Frontal cortex (tissue), 3 donors: ENCODE measurements at regions not wholly inside any gene's neighbourhood (a gene's known extent, or its start where the extent isn't known, plus 50 kb on each side); places are given as distances from the start of the nearest gene placed in this dataset.
A peak's percentile ranks its signal among the peaks of the same experiment; 100 is the strongest.

Source experiments
- DNase-seq, 2 donors: peaks; one replicate each; pipeline ENCODE4 v3.0.0; 2012; ENCODE audit warnings: low spot score in 2 of 2
- FAIRE-seq: peaks from 2 replicates; lab custom pipeline; 2012; peaks lifted over from hg19 to GRCh38; lab: Jason Lieb, UNC
- donor health status: control.
- donor health status: control.
- donor health status: control.

DNA sequence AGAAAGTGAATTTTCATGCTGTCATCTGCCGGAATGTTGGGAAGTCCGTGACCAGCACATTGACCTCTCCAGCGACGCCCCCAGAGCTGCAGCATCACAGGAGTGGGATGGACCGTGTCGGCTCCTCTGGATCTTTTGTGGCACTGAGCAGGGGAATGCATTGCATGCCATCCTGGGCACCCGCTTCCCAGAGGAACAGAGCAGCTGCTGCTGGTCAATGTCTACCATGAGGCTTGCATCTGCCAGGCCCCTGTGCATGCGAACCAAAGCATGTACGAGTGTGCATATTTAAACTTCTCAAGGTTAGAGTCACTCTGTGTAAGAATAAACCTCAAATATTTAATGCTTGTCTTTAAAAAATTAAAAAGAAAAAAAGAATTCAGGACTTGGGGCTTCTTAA is 414.8 kb downstream of the GADD45G start:
- FAIRE-seq (no peak), DNase-seq (no peak)

DNA sequence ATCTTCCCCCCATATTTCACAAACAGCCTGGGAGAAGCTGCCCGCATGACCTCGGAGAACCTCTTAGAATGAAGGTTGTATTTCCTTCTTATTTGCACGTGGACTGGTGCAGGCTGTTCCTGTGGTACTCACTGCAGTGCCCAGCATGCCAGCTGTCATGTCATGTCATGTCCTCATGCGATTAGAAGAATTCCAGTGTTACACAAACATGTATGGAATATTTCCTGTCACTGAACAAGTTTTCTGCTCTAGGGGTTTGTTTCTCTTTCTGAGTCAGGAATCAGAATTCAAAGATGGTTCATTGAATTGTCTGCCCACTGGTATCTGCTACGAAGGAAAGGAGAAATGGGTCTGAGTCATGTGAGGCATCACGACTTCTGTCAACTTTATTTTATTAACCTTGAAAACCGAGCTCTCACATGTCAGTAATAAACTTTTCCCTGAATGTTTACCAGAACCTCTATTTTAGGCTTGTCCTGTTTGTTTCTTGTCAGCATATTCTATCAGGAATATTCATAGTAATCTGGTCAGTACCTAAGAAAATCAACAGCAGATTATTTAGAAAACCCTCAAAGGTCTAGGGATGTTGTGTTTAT is 415.6 kb downstream of the GADD45G start:
- DNase-seq (no peak), FAIRE-seq (no peak)

DNA sequence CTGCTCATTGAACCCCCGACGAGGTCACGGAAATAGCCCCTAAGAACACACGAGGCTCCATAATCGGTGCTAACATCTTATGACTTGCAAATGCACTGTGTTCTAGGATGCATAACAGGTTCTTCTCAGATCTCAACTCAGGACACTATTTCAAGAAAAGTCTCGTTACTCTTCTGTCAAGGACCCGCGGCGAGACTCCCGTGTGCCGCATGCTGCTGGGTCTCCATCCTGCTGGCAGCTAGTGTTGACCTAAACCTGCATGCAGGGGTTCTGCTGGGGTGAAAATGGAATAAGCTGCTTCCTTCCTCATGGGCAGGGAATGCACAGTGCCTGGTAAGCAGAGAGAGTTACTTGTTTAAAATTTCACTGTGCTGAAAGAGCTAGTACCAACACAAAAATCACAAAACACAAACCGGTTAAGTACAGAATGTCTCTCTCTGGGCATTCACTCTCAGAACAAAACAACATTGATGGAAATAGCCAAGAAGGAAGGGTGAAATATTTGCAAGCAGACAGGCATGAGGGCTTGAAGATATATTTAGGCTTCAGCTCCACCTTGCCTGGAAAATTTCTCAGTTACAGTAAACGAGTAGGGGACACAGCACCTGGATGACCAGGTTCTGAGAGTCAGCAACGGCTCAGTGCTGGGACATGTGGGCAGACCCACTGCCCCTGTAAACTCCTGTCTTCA is 416.5 kb downstream of the GADD45G start:
- no peak for FAIRE-seq

DNA sequence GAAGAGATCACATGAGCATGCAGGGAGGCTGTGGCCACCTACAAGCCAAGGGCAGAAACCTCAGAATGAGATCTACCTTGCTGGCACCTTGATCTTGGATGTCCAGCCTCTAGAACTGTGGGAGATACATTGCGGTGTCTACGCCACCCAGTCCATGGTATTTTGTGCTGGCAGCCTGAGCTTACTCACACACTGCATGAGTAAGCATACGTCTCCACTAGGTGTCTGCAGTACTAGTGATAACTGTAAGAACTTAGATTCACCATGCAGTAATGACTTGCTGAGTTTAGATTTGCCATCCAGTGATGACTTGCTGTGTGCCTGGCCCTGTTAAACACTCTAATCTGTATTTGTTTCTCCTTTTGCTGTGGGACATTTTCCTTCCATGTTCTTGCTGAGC is 417.7 kb downstream of the GADD45G start:
- no peak for FAIRE-seq
- no peak for DNase-seq

More for the DNA sequence above, 416.5 kb downstream of the GADD45G start:
- DNase-seq = no peak

DNA sequence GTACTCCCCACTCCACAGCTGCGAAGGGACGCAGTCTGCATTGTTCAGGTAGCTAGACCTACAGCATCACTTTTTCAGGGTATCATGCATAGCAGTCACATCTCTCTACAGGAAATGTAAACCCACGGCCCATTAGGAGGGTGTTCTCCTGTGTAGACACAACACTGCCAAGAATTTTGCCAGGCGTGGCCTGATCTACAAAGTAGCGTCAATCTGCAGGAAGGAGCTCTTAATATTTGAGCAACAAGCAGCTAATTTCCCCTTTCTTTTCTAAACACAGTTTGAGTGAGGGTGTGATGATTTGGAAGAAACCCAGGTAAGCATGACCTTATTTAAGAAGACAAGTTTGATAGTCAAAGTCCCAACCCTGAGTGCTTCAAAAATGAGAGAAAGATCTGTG is 419.0 kb downstream of the GADD45G start:
- no peak for DNase-seq
- no peak for FAIRE-seq

DNA sequence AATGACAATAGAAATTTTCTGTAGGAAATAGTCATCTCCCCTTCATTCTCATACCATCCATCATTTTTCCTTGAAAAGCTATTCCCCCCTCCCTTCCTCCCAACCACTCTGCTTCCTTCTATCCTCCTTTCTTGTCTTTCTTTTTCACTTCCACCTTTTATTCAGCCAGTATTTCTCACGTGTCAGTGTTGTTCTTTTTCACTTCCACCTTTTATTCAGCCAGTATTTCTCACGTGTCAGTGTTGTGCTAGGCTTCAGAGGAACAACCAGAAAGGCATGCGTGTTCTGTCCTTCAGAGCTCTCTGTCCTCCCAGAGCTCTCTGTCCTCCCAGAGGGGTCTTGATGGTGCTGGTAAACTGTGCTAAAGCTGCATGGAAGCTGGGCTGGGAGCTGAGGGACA is 419.6 kb downstream of the GADD45G start:
- FAIRE-seq = no peak
- no peak for DNase-seq

DNA sequence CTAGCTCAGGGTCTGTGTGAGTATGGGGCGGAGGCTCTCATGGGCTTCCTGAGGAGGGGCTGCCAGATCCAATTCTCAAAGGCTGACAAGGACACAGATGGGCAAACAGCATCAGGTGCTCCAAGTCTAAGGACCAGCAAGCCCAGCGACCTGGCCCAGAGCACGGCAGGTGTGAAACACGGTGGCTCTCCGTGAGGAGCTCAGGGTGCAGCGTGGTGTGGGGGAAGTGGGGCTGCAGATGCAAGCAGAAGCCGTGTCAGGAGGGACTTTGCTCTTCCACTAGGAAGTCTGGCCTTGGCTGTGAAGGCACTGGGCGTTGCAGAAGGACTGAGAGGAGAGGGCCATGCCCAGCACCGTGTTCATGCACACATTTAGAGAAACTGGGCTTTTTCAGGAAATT is 420.0 kb downstream of the GADD45G start:
- no peak for DNase-seq
- no peak for FAIRE-seq

DNA sequence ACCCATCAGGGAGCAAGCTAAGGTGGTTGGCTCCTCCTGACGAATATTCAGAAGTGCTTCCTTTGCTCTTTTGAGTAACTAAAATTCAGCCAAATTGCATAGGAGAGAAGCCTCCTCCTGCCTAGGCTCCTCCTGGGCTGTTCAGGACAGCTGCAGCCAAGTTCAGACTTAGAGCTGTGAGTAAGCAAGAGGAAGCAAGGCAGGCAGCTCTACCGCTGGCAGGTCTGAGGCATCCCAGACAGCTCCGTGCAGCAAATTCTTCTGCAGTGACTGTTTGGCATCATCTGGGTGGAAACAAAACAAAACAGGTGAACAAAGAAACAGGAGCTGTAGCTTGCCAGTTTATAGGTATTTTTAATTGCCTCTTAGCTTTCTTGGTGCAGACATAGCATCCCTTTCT is 421.0 kb downstream of the GADD45G start:
- DNase-seq (no peak), FAIRE-seq (no peak)

DNA sequence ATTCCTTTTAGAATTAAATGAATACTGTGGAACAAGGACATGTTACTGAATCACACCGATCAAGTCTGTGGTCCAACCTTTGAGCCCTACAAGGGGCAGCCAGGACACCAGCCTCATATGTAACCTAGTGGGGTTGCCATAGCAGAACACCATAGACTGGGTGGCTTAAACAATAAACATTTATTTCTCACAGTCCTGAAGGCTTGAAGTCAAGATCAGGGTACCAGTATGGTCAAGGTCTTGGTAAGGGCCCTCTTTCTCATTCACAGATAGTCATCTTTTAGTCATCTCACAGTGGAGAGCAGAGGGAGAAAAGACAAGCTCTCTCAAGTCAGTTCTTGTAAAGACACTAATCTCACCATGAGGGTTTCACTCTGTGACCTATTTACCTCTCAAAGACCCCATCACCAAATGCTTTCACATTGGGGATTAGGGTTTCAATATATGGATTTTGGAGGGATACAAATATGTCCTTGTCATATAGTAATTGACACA is 422.5 kb downstream of the GADD45G start:
- FAIRE-seq (no peak), DNase-seq (no peak)

DNA sequence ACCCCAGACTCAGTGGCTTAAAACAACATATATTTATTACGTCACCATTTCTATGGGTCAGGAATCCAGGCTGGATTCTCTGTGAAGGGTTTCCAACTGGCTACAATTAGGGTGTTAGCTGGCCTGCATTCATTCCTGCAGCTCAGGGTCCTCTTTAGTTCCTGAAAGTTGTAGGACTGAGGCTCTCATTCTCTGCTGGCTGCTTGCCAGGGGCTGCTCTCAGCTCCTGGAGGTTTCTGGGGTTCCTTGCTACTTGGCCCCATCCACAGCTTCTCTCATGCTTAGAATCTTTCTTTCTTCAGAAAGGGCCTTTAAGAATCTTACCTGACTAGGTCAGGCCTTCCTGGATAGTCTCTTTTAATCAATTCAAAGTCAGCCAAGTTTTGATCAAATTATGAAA is 424.6 kb downstream of the GADD45G start:
- FAIRE-seq = no peak
- no peak for DNase-seq

DNA sequence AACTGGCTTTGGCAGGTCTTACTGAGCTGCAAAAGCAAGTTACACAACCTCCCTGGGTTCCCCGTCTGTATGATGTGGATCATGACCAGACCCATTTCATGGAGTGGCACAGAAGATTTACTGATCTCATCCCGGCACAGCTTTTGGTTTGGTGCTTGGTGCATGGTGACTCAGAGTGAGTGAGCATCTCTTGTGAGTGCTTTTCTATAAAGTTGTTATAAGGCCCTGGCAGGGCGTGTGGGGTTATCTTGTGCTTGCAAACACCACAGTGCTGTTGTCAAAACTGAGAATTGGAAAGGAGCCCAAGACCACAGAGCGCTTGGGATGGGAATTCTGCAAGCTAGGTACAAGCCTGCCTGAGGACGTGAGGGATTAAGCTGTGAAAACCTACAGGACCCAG is 425.2 kb downstream of the GADD45G start:
- no peak for FAIRE-seq

DNA sequence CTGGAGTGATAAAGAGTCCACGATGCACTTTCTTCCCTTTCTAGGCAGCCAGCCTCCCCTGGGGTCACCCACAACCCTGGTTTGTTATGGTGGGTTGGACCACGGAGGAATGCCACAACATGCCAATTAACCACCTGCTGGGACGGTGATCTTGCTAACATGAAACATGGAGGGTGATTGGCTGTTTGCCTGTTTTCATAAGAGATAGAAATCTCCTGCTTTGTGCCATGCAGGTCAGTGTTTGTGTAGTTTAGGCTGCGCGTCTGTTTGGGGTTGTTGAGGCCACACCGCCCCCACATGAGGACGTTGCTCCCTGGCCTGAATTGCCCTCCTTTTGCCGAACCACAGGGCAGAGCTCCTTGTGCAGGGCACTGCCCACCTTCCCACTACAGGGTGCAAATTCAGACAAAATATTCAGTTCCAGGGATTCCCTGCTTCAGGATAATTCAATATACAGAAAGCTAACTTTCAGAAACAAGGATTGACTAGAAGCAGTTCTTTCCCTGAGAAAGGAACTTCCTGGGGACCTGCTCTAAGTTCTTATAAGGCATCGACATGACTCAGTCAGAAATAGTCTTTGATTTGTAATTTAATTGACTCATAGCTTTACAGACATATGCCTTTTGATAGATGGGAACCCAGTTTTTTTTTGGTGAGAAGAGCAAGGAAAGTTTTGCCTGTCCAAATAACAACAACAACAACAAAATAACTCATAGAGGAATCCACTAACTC is 427.6 kb downstream of the GADD45G start:
- DNase-seq (no peak), FAIRE-seq (no peak)

More for the DNA sequence above, 425.2 kb downstream of the GADD45G start:
- no peak for DNase-seq

DNA sequence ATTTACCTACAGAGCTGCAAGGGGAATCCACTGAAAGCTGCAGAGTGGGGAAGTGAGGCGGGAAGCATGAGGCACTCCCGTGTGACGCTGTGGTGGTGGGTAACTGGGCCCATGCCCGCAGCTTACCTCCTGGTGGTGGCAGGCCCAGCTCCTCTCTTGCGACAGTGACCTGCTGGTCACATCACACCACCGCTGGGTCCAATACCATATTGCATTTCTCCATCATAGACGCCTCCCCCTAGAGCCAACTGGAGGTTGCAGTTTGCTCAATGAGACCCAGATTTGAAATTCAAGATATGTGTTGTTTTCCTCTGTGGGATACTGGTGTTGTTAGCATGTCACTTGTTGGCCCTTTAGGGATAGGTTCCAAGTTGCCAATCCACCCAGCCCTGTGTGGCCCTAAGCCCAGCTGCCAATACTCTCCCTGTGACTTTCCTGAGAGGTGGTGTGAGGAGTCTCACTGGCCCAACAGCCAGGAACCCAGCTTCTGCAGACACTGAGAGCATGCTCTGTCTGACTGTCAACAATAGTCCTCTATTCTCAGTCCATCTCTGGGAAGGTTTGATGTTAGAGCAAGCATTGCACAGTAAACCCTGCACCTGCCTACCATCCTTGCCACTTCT is 428.3 kb downstream of the GADD45G start:
- DNase-seq (no peak), FAIRE-seq (no peak)

DNA sequence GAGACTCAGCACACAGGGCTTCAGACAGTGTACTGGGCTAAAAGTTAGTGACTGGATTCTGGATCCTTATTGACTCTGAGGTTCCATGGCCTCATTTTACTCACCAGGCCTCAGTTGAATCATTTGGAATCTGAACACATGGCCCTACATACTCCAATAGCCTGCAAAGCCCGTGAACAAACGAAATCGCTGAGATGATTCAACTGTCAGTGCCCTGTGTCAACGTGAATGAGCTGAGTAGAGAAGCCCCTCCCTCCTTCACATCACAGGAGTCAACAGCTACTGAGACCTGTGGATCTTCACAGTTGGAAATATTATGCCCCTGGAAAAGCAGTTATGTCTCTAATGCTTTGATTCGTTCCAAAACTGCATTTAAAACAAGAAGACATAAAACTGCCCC is 429.3 kb downstream of the GADD45G start:
- no peak for DNase-seq
- no peak for FAIRE-seq

DNA sequence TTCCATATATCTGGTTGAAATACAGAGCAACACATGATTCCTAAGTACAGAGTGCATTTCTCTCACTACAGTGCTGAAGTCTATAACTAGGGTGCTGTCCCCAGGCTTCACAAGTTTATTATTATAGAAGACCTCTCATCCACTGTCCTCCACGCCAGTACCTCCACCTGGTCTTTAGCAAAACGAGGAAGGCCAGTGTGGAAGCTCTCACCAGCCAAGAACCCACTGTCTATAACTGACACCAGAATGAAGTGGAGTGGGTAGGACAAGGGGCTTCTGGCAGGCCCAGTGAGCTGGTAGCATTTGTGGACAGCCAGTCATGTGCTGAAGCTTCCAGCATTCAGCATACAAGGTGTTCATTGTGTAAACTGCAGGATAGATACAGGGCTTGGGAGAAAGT is 430.7 kb downstream of the GADD45G start:
- DNase-seq (no peak), FAIRE-seq (no peak)

DNA sequence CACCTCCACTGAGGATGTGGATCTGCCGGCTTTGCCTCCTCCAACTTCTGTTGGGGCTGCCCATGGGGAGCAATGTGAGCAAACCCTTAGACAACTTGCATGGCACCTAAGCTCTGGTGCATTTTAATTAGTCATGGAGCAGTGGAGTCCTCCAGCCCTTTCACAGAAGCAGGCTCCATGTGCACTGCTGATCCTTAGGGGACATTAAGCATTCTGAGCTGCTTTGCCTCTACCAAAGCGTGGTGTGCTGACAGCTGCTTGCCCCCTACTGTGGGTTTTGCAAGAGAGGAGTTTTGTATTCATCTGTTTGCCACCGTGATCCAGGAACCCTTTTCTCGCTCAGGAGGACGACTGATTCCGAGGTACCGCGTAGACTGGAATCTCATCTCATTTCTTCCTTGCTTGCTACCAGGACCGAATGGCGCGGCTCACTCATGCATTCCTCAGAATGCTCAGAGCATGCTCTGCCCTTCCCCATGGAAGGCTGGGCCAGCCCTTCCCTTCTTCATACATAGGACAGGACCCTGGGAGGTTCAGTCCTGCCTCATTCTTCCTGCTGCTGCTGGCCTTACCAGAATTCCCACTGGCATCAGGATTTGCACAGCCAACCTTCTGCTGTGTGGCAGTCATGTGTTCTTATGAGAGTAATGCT is 432.5 kb downstream of the GADD45G start:
- DNase-seq = no peak
- FAIRE-seq = no peak

DNA sequence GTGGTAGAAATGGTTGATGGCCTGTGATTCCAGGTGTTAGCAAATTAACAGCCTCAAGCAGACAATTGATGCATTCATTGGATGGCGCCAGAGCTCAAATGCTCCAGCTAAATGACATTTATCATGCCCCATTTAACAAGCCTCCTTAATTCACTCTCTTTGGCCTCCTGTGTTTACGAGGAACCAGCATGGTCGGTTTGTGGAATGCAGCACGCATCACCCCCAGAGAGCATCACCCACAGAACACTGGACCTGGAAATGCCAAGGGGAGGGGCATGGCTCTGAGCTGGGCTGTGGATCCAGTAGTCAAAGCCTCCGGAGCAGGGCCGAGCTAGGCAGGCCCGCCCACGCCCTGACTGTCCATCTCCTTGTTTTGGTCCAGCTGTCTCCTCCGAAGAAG is 434.0 kb downstream of the GADD45G start:
- FAIRE-seq (no peak), DNase-seq (no peak)

DNA sequence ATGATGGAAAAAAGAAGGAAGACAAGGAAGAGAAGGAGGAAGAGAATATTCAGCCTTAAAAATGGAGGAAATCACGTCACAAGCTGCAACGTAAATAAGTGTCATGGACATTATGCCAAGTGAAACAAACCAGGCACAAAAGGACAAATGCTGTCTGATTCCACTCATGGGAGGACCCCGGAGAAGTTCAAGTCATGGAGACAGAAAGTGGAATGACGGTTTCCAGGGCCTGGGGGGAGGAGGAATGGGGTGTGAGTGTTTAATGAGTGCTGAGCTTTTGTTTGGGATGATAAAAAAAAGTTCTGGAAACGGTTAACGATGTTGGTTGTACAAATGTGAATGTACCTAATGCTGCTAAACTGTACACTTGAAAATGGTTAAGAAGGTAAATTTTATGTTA is 439.5 kb downstream of the GADD45G start:
- DNase-seq (no peak), FAIRE-seq (no peak)

DNA sequence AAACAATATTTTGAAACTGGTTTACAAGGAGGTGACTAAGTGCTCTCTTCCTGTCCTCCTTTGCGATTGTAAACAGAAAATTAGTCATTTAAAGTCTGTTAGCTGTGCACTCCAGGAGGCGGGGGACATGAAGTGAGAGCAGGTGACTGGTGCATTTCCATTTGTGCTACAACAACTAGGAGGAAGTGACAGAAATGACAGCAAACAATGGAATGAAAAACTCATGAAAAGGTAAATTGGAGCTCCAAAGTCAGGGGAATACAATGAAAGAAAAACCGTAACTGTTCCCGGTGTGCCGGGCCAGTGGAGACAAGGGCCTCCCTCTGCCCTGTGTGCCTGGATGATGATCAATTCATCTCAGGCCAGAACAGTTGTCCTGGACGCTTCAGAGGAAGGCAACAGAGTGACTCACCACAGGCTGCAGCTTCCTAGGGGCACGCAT is 439.9 kb downstream of the GADD45G start:
- FAIRE-seq = no peak

DNA sequence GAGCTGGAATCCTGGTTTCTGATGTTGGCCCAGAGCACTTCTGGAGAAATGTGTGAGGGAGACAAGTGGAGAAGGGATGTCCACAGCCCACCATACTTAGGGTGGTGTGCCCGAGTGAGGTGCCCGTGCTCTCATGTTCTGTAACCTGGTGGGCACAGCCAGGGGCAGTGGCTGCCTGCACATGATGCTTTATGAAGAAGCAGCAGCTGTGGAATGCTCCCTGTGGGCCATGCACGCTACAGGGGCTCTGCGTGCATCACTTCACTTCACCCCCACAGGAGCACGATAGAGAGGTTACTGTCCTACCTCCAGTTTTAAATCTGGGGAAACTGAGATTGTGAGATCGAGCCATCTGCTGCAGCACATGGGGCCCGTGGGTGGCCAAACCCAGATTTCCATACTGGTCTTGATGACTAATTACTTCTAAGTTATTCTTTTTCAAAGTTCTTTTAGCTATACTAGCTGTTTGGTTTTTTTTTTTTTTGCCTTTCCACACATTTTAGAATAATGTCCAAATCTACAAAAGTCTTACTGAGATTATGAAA is 441.6 kb downstream of the GADD45G start:
- FAIRE-seq = peak; percentile 39
- DNase-seq = no peak

More for the DNA sequence above, 439.9 kb downstream of the GADD45G start:
- DNase-seq = no peak
